Peyer's patch (tissue), 4 donors: ENCODE measurements at regions not wholly inside any gene's neighbourhood (a gene's known extent, or its start where the extent isn't known, plus 50 kb on each side); places are given as distances from the start of the nearest gene placed in this dataset.
"Not testable (repeated sequence)": the region's sequence is repeated elsewhere in the genome, so short reads cannot be mapped to it uniquely, and the experiment has no call there.

ENCODE experiments used
- DNase-seq, 3 donors: peaks; one replicate each; pipeline ENCODE4 v3.0.0-alpha.2; 2017 to 2019
- H3K27ac ChIP-seq, 4 donors: fragments of 200-600 bp; sonication (generic); one replicate each; pipeline ENCODE4 v1.5.1; 2016 to 2019
- H3K27me3 ChIP-seq, 2 donors: fragments of 200-600 bp; sonication (generic); one replicate each; pipeline ENCODE4 v1.5.1; 2019
- H3K36me3 ChIP-seq, 3 donors: fragments of 200-600 bp; sonication (generic); one replicate each; pipeline ENCODE4 v1.5.1; 2016 to 2019
- H3K4me1 ChIP-seq, 4 donors: fragments of 200-600 bp; sonication (generic); one replicate each; pipeline ENCODE4 v1.5.1; 2016 to 2019
- H3K4me3 ChIP-seq, 4 donors: fragments of 200-600 bp; sonication (generic); 1 replicate in 3 of 4; 2 replicates in 1 of 4; pipeline ENCODE4 v1.5.1; 2016 to 2019; ENCODE audit warnings: mild to moderate bottlenecking in 1 of 4
- H3K9me3 ChIP-seq, 4 donors: fragments of 200-600 bp; sonication (generic); one replicate each; pipeline ENCODE4 v1.5.1; 2016 to 2019; ENCODE audit warnings: mild to moderate bottlenecking in 1 of 4
- CTCF ChIP-seq, 6 experiments: fragments of 450-650 bp in 4 of 6; fragments of 200-600 bp in 2 of 6; sonication (generic) in 1 of 6; IDR thresholded peaks; one replicate each; pipeline ENCODE4 v1.5.1; 2017 to 2019; ENCODE audit warnings: antibody characterized with exemption in 6 of 6, mild to moderate bottlenecking in 3 of 6, moderate library complexity in 1 of 6
- POLR2A ChIP-seq, 2 donors: fragments of 450-650 bp; IDR thresholded peaks; one replicate each; pipeline ENCODE4 v1.5.1; 2017; ENCODE audit warnings: antibody characterized with exemption in 2 of 2, mild to moderate bottlenecking in 2 of 2, moderate library complexity in 2 of 2

- no peak overlapping the region for H3K4me3 ChIP-seq
- no peak for DNase-seq
- H3K36me3 ChIP-seq: no peaks in the 10 kb centered on the region
- H3K9me3 ChIP-seq: no peaks in the 10 kb centered on the region
- H3K27me3 ChIP-seq: no peaks in the 10 kb centered on the region
- H3K4me1 ChIP-seq: no peaks in the 10 kb centered on the region
- TF ChIP-seq CTCF (IDR thresholded peaks at IDR 0.05) (no peak), POLR2A (IDR thresholded peaks at IDR 0.05) (no peak)
- no peak overlapping the region for H3K27ac ChIP-seq
These were observed 269.8 kb upstream of the TMC3 start for GRCh38 chr15:81643771-81644170.

- H3K36me3 ChIP-seq: no peaks in the 10 kb centered on the region
- no peak overlapping the region for H3K4me3 ChIP-seq
- peak overlapping the region in 1 of 4 donors; percentile 56 for H3K27ac ChIP-seq
- H3K4me1 ChIP-seq: no peaks in the 10 kb centered on the region
- no peaks in the 10 kb centered on the region for H3K9me3 ChIP-seq
- no peak for DNase-seq
- no peaks in the 10 kb centered on the region for H3K27me3 ChIP-seq
- no peak for TF ChIP-seq POLR2A (IDR thresholded peaks at IDR 0.05)
- TF ChIP-seq CTCF (IDR thresholded peaks at IDR 0.05): no peak
These were observed 268.5 kb upstream of the TMC3 start for GRCh38 chr15:81642451-81642990.

- not testable (repeated sequence) for H3K27me3 ChIP-seq, H3K27ac ChIP-seq, H3K36me3 ChIP-seq, H3K9me3 ChIP-seq, DNase-seq, H3K4me3 ChIP-seq, H3K4me1 ChIP-seq
These were observed 262.1 kb upstream of the TMC3 start for GRCh38 chr15:81636064-81636463.

GRCh38 chr15:81633889-81634288 lies 259.9 kb upstream of the TMC3 start:
- H3K4me3 ChIP-seq: no peak overlapping the region
- H3K36me3 ChIP-seq: no peaks in the 10 kb centered on the region
- H3K27ac ChIP-seq: no peak overlapping the region
- no peaks in the 10 kb centered on the region for H3K9me3 ChIP-seq
- H3K27me3 ChIP-seq: no peaks in the 10 kb centered on the region
- TF ChIP-seq POLR2A (IDR thresholded peaks at IDR 0.05) (no peak), CTCF (IDR thresholded peaks at IDR 0.05) (no peak)
- no peaks in the 10 kb centered on the region for H3K4me1 ChIP-seq
- DNase-seq: no peak

GRCh38 chr15:81625896-81626295 lies 251.9 kb upstream of the TMC3 start:
- Histone ChIP-seq H3K4me1 (no peaks in the 10 kb centered on the region), H3K27me3 (no peaks in the 10 kb centered on the region), H3K9me3 (no peaks in the 10 kb centered on the region), H3K4me3 (no peak overlapping the region), H3K27ac (no peak overlapping the region), H3K36me3 (no peaks in the 10 kb centered on the region)
- no peak for DNase-seq
- TF ChIP-seq CTCF (IDR thresholded peaks at IDR 0.05): no peak
- no peak for TF ChIP-seq POLR2A (IDR thresholded peaks at IDR 0.05)

GRCh38 chr15:81619002-81619401 lies 245.0 kb upstream of the TMC3 start:
- Histone ChIP-seq H3K36me3 (no peaks in the 10 kb centered on the region), H3K27ac (no peak overlapping the region), H3K9me3 (no peaks in the 10 kb centered on the region), H3K4me3 (no peak overlapping the region), H3K27me3 (no peaks in the 10 kb centered on the region), H3K4me1 (no peaks in the 10 kb centered on the region)
- TF ChIP-seq POLR2A (IDR thresholded peaks at IDR 0.05): no peak
- TF ChIP-seq CTCF (IDR thresholded peaks at IDR 0.05): no peak
- no peak for DNase-seq
